Heart right ventricle (tissue), 16 donors: ENCODE measurements at regions not wholly inside any gene's neighbourhood (a gene's known extent, or its start where the extent isn't known, plus 50 kb on each side); places are given as distances from the start of the nearest gene placed in this dataset.

Experiments
- ATAC-seq, 8 donors: fragments of 200-7000 bp; cut with Tn5 transposase; one replicate each; pipeline ENCODE4 v1.9.1; 2020; ENCODE audit warnings: mild to moderate bottlenecking in 8 of 8, moderate library complexity in 8 of 8, moderate number of reproducible peaks in 1 of 8
- DNase-seq, 2 donors: peaks; one replicate each; pipeline ENCODE4 v3.0.0-alpha.2; 2020
- H3K27ac ChIP-seq, 10 donors: fragments of 200-600 bp; sonication (generic) in 2 of 10; one replicate each; pipeline versions ENCODE4 v1.5.0 to v1.8.0; 2020 to 2022; ENCODE audit warnings: mild to moderate bottlenecking in 3 of 10
- H3K27me3 ChIP-seq, 7 donors: fragments of 200-600 bp; one replicate each; pipeline ENCODE4 v1.8.0; 2021 to 2022; ENCODE audit warnings: mild to moderate bottlenecking in 2 of 7
- H3K36me3 ChIP-seq, 9 donors: fragments of 200-600 bp; sonication (generic) in 1 of 9; one replicate each; pipeline versions ENCODE4 v1.5.0 to v1.8.0; 2020 to 2022; ENCODE audit warnings: mild to moderate bottlenecking in 2 of 9
- H3K4me1 ChIP-seq, 9 donors: fragments of 200-600 bp; sonication (generic) in 1 of 9; one replicate each; pipeline versions ENCODE4 v1.5.0 to v1.8.0; 2020 to 2022; ENCODE audit warnings: mild to moderate bottlenecking in 4 of 9
- H3K4me3 ChIP-seq, 10 donors: fragments of 200-600 bp; sonication (generic) in 2 of 10; one replicate each; pipeline versions ENCODE4 v1.5.0 to v1.8.0; 2020 to 2022; ENCODE audit warnings: mild to moderate bottlenecking in 7 of 10, moderate library complexity in 2 of 10
- H3K9me3 ChIP-seq, 11 donors: fragments of 200-600 bp in 10 of 11; sonication (generic) in 2 of 11; one replicate each; pipeline versions ENCODE4 v1.5.0 to v1.8.0; 2013 to 2022; ENCODE audit warnings: mild to moderate bottlenecking in 2 of 11, control low read depth in 1 of 11, moderate library complexity in 1 of 11
- WGBS, 2 donors: extraction: QIAGEN DNeasy Blood & Tissue Kit; methylation state at CpG; one replicate each; pipeline ENCODE4 v1.1.7; 2013; ENCODE audit warnings: inconsistent platforms in 1 of 2; 5-methylcytosine and 5-hydroxymethylcytosine counted together
- intact Hi-C, 10 donors: fragments of 100-400 bp; cut with DNase I; formaldehyde crosslinking; loops; one replicate each; pipeline versions ENCODE4 v1.11.1 to v1.14.2; 2022
- TF ChIP-seq, protein P1 (sequence below), 9 donors: fragments of 200-600 bp; sonication (generic) in 2 of 9; IDR thresholded peaks; one replicate each; pipeline versions ENCODE4 v1.5.0 to v1.8.0; 2021 to 2022; ENCODE audit warnings: antibody characterized with exemption in 9 of 9, mild to moderate bottlenecking in 5 of 9, moderate library complexity in 1 of 9
- donor health status: Arrhythmogenic right ventricular cardiomyopathy.
- donor health status: ischemic (EF 13 %, LVEDD 7.1; RV severe dilation, severe dysfunction).
- donor health status: healthy with polysubstance abuse.
- donor health status: DM: no; HTN: yes; CAD: no.
- donor health status: DM: no; HTN: no; CAD: no.
- donor health status: ischemic (EF 25% LVEDD 6.9; RV normal size, moderate dysfunction).
- donor health status: ischemic (EF 25% LVEDD 5.7; RV mildly dilated, moderate dysfunction).
- donor health status: healthy.
- donor health status: DM: yes; HTN: yes; CAD: no.
- donor health status: Ischemic cardiomyopathy.
- donor health status: ischemic (EF 35%, LVEDD 5.7; RV mildly dilated, moderate dysfunction).
- donor health status: nonischemic (EF 11% LVEDD 7.7; RV severe dilation, severe dysfunction).
- donor health status: DM: yes; HTN: yes; CAD: no.
- donor health status: PGD.
- donor health status: ischemic (EF 29% LVEDD 5.4; RV normal size, mild dysfunction).
- donor health status: nonischemic (EF 23%, LVEDD 6.1; RV moderate dilation, normal function).

DNA sequence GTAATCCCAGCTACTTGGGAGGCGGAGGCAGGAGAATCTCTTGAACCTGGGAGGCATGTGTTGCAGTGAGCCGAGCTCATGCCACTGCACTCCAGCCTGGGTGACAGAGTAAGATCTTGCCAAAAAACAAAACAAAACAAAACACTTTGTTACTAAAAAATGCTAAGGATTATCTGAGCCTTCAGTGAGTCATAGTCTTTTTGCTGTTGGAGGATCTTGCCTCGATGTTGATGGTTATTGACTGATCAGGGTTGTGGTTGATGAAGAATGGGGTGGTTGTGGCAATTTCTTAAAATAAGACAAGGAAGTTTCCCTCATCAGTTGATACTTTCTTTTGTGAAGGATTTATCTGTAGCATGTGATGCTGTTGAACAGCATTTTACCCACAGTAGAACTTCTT, 196.8 kb upstream of the HDDC2 start:
- Histone ChIP-seq H3K9me3 (no peaks in the 10 kb centered on the region), H3K36me3 (no peaks in the 10 kb centered on the region), H3K27ac (no peak overlapping the region), H3K4me1 (no peaks in the 10 kb centered on the region), H3K27me3 (no peaks in the 10 kb centered on the region), H3K4me3 (no peak overlapping the region)
- DNase-seq: no peak
- whole genome bisulfite sequencing, 2 donors: 93 to 95% methylated on average over 3 of the region's 3 CpGs
- intact Hi-C loops: no loop called here
- no peak for ATAC-seq
- TF ChIP-seq, protein P1, sequence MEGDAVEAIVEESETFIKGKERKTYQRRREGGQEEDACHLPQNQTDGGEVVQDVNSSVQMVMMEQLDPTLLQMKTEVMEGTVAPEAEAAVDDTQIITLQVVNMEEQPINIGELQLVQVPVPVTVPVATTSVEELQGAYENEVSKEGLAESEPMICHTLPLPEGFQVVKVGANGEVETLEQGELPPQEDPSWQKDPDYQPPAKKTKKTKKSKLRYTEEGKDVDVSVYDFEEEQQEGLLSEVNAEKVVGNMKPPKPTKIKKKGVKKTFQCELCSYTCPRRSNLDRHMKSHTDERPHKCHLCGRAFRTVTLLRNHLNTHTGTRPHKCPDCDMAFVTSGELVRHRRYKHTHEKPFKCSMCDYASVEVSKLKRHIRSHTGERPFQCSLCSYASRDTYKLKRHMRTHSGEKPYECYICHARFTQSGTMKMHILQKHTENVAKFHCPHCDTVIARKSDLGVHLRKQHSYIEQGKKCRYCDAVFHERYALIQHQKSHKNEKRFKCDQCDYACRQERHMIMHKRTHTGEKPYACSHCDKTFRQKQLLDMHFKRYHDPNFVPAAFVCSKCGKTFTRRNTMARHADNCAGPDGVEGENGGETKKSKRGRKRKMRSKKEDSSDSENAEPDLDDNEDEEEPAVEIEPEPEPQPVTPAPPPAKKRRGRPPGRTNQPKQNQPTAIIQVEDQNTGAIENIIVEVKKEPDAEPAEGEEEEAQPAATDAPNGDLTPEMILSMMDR (IDR thresholded peaks at IDR 0.05): no peak

DNA sequence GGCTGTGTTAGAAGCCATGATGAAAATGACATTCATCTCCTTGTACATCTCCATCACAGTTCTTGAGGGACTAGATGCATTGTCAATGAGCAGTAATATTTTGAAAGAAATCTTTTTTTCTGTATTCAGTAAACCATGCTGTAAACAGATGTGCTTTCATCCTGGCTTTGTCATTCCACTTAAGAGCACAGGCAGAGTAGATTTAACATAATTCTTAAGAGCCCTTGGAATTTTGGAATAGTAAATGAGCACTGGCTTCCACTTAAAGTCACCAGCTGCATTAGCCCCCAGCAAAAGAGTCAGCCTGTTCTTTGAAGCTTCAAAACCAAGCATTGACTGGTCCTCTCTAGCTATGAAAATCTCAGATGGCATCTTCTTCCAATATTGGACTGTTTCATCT, 197.8 kb upstream of the HDDC2 start:
- TF ChIP-seq, protein P1 (IDR thresholded peaks at IDR 0.05): no peak
- DNase-seq (no peak), ATAC-seq (no peak)

DNA sequence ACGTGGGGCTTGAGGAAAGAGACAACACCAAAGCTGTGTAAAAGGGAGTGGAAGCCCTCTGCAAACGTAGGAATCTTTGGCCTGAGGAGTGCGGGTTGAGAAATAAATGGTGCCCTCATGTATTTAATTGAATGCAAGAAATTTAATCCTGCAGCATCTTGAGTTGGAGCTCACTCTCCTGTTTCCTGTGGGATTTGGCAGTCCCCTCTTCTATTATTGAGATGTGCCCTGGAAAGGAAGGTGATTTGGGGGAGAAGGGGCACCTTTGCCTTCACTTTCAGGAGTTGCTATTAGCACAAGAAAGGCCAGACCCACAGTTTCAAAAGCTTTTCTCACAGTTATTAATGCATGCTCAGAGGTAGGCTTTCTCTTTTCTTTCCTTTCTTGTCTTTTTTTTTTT, 201.4 kb upstream of the HDDC2 start:
- no peak for ATAC-seq
- Histone ChIP-seq H3K27me3 (no peaks in the 10 kb centered on the region), H3K36me3 (no peaks in the 10 kb centered on the region), H3K27ac (no peak overlapping the region), H3K4me1 (no peaks in the 10 kb centered on the region), H3K9me3 (peaks cover 0 to 12% (median 0%) of the 10 kb centered on the region in 11 donors), H3K4me3 (no peak overlapping the region)
- intact Hi-C loops: no loop called here
- WGBS, 2 donors: 77 to 82% methylated on average over 3 of the region's 3 CpGs
- TF ChIP-seq, protein P1 (IDR thresholded peaks at IDR 0.05): no peak
- no peak for DNase-seq

More for the DNA sequence above, 197.8 kb upstream of the HDDC2 start:
- Histone ChIP-seq H3K27me3 (no peaks in the 10 kb centered on the region), H3K4me1 (no peaks in the 10 kb centered on the region), H3K4me3 (no peak overlapping the region), H3K27ac (no peak overlapping the region), H3K9me3 (no peaks in the 10 kb centered on the region), H3K36me3 (no peaks in the 10 kb centered on the region)
- intact Hi-C loops: no loop called here

DNA sequence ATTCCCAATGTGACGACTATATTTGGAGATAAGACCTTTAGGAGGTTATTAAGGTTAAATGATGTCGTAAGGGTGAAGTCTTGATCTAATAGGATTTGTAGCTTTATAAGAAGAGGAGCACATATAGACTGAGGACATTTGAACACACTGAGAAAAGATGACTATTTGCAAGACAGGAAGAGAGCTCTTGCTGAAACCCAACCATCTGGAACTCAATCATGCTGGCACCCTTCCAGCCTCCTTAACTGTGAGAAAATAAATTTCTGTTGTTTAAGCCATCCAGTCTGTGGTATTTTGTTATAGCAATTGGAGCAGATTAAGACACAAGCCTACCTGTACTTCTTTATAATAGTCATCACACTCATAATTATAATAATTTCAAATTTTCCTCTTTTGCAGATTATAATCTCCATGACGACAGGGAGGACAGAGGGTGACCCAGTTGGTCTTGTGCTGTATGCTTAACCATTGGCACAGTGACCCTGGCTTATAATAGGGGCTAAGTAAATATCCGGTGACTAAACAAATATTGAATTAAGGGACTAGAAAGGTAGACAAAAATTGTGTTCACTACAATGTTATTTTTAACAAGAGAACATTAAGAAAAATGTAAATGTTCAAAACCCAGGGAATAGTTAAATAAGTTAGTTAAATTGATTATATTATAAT, 206.4 kb upstream of the HDDC2 start:
- Histone ChIP-seq H3K4me3 (no peak overlapping the region), H3K4me1 (no peaks in the 10 kb centered on the region), H3K27ac (no peak overlapping the region), H3K9me3 (peaks cover 0 to 14% (median 0%) of the 10 kb centered on the region in 11 donors), H3K36me3 (no peaks in the 10 kb centered on the region), H3K27me3 (no peaks in the 10 kb centered on the region)
- 67 to 77% methylated on average over 4 of the region's 4 CpGs for WGBS, 2 donors
- DNase-seq: peak in 1 of 2 donors; percentile 54
- TF ChIP-seq, protein P1 (IDR thresholded peaks at IDR 0.05): no peak
- ATAC-seq: no peak
- intact Hi-C loops: no loop called here
